GM23338 (cell line): ENCODE measurements at regions not wholly inside any gene's neighbourhood (a gene's known extent, or its start where the extent isn't known, plus 50 kb on each side); places are given as distances from the start of the nearest gene placed in this dataset.

Experiments
- CREB1 ChIP-seq: fragments of 250-450 bp; sonication (Bioruptor Pico); IDR thresholded peaks from 2 replicates; pipeline ENCODE4 v1.5.0; 2020; ENCODE audit warnings: low read depth, mild to moderate bottlenecking, moderate library complexity
- ETS1 ChIP-seq: IDR thresholded peaks from 2 replicates; pipeline ENCODE4 v1.6.1; 2016; ENCODE audit warnings: antibody characterized with exemption
- EZH2phosphoT487 ChIP-seq: fragments of 200-600 bp; sonication (generic); IDR thresholded peaks from one replicate; pipeline ENCODE4 v1.8.1; 2018; ENCODE audit warnings: antibody characterized with exemption; ENCODE audit not compliant: unreplicated experiment
- ZNF331 ChIP-seq: fragments of 250-450 bp; sonication (Bioruptor Pico); IDR thresholded peaks from 2 replicates; pipeline ENCODE4 v1.5.0; 2020; ENCODE audit warnings: low read depth, mild to moderate bottlenecking, moderate library complexity
- TF ChIP-seq, protein P1 (sequence below): fragments of 250-450 bp; sonication (Bioruptor Pico); IDR thresholded peaks from 2 replicates; pipeline ENCODE4 v1.5.0; 2020; ENCODE audit warnings: mild to moderate bottlenecking, moderate library complexity
- TF ChIP-seq, protein P2 (sequence below): IDR thresholded peaks from one replicate; pipeline ENCODE4 v1.6.1; 2018; ENCODE audit warnings: antibody characterized with exemption; ENCODE audit not compliant: unreplicated experiment

DNA sequence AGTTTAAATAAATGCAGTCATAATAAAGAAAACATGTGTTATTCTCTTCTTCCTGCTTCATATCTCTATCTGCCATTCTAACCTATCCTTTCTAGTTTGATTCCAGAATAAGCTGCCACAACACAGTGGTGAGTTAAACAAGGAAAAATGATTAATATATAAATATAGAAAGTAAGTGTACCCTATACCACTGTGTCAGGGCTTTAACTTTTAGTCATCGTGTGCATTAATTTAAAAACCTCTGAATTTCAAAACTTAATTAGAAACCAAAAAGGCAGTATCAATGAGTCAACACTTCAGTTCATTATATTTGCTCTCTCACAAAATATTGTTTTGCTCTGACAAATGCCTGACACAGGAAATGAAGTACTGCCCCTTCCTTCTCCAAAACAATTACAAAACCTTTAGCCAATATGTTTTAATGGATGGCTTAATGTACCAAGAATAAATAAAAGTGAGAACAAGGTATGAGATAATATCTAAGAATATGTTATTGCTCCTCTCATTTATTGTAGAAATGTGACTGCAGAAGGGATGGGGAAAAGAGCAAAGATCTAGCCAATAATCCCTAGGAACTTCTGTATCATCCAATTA, 634.8 kb downstream of the KCNT2 start (continued):
- TF ChIP-seq, protein P1, sequence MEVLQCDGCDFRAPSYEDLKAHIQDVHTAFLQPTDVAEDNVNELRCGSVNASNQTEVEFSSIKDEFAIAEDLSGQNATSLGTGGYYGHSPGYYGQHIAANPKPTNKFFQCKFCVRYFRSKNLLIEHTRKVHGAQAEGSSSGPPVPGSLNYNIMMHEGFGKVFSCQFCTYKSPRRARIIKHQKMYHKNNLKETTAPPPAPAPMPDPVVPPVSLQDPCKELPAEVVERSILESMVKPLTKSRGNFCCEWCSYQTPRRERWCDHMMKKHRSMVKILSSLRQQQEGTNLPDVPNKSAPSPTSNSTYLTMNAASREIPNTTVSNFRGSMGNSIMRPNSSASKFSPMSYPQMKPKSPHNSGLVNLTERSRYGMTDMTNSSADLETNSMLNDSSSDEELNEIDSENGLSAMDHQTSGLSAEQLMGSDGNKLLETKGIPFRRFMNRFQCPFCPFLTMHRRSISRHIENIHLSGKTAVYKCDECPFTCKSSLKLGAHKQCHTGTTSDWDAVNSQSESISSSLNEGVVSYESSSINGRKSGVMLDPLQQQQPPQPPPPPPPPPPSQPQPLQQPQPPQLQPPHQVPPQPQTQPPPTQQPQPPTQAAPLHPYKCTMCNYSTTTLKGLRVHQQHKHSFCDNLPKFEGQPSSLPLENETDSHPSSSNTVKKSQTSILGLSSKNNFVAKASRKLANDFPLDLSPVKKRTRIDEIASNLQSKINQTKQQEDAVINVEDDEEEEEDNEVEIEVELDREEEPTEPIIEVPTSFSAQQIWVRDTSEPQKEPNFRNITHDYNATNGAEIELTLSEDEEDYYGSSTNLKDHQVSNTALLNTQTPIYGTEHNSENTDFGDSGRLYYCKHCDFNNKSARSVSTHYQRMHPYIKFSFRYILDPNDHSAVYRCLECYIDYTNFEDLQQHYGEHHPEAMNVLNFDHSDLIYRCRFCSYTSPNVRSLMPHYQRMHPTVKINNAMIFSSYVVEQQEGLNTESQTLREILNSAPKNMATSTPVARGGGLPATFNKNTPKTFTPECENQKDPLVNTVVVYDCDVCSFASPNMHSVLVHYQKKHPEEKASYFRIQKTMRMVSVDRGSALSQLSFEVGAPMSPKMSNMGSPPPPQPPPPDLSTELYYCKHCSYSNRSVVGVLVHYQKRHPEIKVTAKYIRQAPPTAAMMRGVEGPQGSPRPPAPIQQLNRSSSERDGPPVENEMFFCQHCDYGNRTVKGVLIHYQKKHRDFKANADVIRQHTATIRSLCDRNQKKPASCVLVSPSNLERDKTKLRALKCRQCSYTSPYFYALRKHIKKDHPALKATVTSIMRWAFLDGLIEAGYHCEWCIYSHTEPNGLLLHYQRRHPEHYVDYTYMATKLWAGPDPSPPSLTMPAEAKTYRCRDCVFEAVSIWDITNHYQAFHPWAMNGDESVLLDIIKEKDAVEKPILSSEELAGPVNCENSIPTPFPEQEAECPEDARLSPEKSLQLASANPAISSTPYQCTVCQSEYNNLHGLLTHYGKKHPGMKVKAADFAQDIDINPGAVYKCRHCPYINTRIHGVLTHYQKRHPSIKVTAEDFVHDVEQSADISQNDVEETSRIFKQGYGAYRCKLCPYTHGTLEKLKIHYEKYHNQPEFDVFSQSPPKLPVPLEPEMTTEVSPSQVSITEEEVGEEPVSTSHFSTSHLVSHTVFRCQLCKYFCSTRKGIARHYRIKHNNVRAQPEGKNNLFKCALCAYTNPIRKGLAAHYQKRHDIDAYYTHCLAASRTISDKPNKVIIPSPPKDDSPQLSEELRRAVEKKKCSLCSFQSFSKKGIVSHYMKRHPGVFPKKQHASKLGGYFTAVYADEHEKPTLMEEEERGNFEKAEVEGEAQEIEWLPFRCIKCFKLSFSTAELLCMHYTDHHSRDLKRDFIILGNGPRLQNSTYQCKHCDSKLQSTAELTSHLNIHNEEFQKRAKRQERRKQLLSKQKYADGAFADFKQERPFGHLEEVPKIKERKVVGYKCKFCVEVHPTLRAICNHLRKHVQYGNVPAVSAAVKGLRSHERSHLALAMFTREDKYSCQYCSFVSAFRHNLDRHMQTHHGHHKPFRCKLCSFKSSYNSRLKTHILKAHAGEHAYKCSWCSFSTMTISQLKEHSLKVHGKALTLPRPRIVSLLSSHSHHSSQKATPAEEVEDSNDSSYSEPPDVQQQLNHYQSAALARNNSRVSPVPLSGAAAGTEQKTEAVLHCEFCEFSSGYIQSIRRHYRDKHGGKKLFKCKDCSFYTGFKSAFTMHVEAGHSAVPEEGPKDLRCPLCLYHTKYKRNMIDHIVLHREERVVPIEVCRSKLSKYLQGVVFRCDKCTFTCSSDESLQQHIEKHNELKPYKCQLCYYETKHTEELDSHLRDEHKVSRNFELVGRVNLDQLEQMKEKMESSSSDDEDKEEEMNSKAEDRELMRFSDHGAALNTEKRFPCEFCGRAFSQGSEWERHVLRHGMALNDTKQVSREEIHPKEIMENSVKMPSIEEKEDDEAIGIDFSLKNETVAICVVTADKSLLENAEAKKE = no peak
- TF ChIP-seq ZNF331 (CRISPR knock-in tag) (no peak), ETS1 (no peak), CREB1 (CRISPR knock-in tag) (no peak), EZH2phosphoT487 (no peak)
- TF ChIP-seq, protein P2, sequence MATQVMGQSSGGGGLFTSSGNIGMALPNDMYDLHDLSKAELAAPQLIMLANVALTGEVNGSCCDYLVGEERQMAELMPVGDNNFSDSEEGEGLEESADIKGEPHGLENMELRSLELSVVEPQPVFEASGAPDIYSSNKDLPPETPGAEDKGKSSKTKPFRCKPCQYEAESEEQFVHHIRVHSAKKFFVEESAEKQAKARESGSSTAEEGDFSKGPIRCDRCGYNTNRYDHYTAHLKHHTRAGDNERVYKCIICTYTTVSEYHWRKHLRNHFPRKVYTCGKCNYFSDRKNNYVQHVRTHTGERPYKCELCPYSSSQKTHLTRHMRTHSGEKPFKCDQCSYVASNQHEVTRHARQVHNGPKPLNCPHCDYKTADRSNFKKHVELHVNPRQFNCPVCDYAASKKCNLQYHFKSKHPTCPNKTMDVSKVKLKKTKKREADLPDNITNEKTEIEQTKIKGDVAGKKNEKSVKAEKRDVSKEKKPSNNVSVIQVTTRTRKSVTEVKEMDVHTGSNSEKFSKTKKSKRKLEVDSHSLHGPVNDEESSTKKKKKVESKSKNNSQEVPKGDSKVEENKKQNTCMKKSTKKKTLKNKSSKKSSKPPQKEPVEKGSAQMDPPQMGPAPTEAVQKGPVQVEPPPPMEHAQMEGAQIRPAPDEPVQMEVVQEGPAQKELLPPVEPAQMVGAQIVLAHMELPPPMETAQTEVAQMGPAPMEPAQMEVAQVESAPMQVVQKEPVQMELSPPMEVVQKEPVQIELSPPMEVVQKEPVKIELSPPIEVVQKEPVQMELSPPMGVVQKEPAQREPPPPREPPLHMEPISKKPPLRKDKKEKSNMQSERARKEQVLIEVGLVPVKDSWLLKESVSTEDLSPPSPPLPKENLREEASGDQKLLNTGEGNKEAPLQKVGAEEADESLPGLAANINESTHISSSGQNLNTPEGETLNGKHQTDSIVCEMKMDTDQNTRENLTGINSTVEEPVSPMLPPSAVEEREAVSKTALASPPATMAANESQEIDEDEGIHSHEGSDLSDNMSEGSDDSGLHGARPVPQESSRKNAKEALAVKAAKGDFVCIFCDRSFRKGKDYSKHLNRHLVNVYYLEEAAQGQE = no peak
